Chondrocyte (in vitro differentiated cells): ENCODE measurements at regions not wholly inside any gene's neighbourhood (a gene's known extent, or its start where the extent isn't known, plus 50 kb on each side); places are given as distances from the start of the nearest gene placed in this dataset.

Experiments
- DNase-seq: peaks from one replicate; pipeline ENCODE4 v3.0.0; 2021; ENCODE audit warnings: mixed read lengths, low spot score
- H3K27ac Mint-ChIP-seq: one replicate; pipeline ENCODE4 v1.8.0; 2021; ENCODE audit warnings: mild to moderate bottlenecking, moderate library complexity, mixed read lengths; ENCODE audit not compliant: unreplicated experiment
- H3K27me3 Mint-ChIP-seq: 2 replicates; pipeline ENCODE4 v1.8.0; 2021; ENCODE audit warnings: low read depth, mixed read lengths
- H3K36me3 Mint-ChIP-seq: 2 replicates; pipeline ENCODE4 v1.8.0; 2021; ENCODE audit warnings: low read depth, mixed read lengths
- H3K4me1 Mint-ChIP-seq: 2 replicates; pipeline ENCODE4 v1.8.0; 2021; ENCODE audit warnings: low read depth, mild to moderate bottlenecking, mixed read lengths
- H3K4me3 Mint-ChIP-seq: one replicate; pipeline ENCODE4 v1.8.0; 2021; ENCODE audit warnings: mild to moderate bottlenecking, moderate library complexity, mixed read lengths; ENCODE audit not compliant: unreplicated experiment
- H3K9me3 Mint-ChIP-seq: 2 replicates; pipeline ENCODE4 v1.8.0; 2021; ENCODE audit warnings: low read depth, mixed read lengths
- TF ChIP-seq, protein P1 (sequence below): fragments of 200-600 bp; sonication (generic); IDR thresholded peaks from 2 replicates; pipeline ENCODE4 v1.5.0; 2021; ENCODE audit warnings: antibody characterized with exemption, mild to moderate bottlenecking, moderate library complexity

DNA sequence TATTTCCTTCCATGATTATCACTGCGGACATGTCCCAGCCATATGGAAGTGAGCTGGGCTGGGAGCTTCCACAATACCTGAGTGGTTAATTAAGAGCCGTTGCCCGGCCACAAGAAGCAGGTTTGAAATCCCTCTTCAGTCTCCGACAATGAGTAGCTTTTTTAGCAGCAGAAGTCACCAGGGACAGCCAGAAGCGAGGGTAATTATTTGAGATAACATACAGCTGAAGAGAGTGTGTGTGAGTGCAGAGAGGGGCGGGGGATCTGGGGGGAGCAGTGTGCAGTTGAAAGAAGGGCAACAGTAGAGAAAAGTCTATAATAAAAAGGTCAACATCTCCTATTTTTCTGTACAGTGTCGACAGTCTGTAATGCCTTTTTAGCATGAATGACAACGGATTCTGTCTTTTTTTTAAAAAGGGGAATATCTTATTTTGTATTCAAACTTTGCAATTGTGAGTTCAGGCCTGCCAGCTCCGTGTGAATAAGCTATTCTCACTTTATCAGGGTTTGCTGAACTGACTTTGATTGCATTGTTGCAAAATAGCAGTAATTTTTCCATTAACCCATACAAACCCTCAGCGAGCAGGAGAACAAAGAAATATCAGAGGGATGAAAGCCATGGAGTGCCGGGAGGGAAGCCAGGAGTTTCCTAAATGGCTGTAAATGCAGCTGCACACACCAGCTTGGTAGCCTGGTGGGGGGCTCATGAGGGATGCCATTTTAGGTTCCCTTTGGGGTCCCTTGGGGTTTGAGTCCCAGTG, 220.3 kb upstream of the IRX3 start:
- no peaks in the 10 kb centered on the region for H3K9me3 Mint-ChIP-seq
- TF ChIP-seq, protein P1, sequence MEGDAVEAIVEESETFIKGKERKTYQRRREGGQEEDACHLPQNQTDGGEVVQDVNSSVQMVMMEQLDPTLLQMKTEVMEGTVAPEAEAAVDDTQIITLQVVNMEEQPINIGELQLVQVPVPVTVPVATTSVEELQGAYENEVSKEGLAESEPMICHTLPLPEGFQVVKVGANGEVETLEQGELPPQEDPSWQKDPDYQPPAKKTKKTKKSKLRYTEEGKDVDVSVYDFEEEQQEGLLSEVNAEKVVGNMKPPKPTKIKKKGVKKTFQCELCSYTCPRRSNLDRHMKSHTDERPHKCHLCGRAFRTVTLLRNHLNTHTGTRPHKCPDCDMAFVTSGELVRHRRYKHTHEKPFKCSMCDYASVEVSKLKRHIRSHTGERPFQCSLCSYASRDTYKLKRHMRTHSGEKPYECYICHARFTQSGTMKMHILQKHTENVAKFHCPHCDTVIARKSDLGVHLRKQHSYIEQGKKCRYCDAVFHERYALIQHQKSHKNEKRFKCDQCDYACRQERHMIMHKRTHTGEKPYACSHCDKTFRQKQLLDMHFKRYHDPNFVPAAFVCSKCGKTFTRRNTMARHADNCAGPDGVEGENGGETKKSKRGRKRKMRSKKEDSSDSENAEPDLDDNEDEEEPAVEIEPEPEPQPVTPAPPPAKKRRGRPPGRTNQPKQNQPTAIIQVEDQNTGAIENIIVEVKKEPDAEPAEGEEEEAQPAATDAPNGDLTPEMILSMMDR, result no peak
- H3K36me3 Mint-ChIP-seq, result no peaks in the 10 kb centered on the region
- DNase-seq, result no peak
- peaks cover 14% of the 10 kb centered on the region for H3K27me3 Mint-ChIP-seq
- no peak overlapping the region for H3K4me3 Mint-ChIP-seq
- H3K4me1 Mint-ChIP-seq, result peaks cover 43% of the 10 kb centered on the region
- H3K27ac Mint-ChIP-seq, result no peak overlapping the region

DNA sequence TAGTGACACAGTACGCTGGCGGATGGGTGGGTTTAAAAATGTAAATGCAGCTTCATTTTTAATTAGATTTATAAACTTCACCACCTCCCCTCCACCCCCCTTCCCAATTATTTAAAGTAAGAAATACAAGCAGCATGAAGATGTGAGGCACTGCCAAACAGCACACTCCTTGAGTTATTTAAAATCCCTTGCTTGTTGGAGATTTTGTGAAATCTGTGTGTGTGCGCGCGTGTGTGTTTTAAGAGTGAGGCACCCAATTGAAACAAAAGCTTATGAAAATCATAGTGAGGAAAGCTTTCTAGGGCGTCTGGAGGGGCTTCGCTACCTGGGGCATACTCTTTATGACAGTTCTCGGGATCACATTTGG, 219.6 kb upstream of the IRX3 start:
- DNase-seq, result no peak
- no peaks in the 10 kb centered on the region for H3K36me3 Mint-ChIP-seq
- TF ChIP-seq, protein P1, result no peak
- no peak overlapping the region for H3K27ac Mint-ChIP-seq
- H3K9me3 Mint-ChIP-seq, result no peaks in the 10 kb centered on the region
- peaks cover 39% of the 10 kb centered on the region for H3K4me1 Mint-ChIP-seq
- no peak overlapping the region for H3K4me3 Mint-ChIP-seq
- H3K27me3 Mint-ChIP-seq, result peaks cover 14% of the 10 kb centered on the region

DNA sequence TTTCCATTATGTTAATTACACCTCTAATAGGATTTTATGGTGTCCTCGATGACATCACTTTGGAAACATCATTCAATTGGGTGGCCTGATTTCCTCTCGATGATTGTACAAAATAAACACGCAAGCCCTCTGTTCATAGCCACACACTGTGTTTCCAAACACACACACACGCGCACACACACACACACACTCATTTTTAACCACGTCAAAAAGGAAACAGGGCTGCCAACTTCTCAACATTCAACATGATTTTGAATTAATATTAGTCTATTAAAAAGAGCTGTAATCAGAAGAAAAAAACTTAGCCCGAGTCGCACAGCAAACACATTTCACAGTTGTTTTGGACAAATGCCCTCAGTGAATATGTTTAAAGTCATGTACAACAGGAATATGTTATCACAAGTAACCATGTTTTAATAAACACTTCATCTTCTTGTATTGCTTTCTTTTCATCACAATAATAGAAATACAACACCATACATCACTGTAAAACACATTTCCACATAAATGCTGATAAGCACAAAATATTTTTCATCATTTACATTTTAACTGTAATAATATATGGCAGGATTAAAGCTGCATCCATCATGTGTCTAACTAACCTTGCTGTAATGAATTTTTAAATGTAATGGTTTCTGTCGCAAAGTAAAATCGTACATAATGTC, 219.1 kb upstream of the IRX3 start:
- no peaks in the 10 kb centered on the region for H3K9me3 Mint-ChIP-seq
- no peak overlapping the region for H3K4me3 Mint-ChIP-seq
- peaks cover 2% of the 10 kb centered on the region for H3K36me3 Mint-ChIP-seq
- no peak for DNase-seq
- H3K27me3 Mint-ChIP-seq, result peaks cover 16% of the 10 kb centered on the region
- H3K27ac Mint-ChIP-seq, result no peak overlapping the region
- TF ChIP-seq, protein P1, result no peak
- peaks cover 34% of the 10 kb centered on the region for H3K4me1 Mint-ChIP-seq

DNA sequence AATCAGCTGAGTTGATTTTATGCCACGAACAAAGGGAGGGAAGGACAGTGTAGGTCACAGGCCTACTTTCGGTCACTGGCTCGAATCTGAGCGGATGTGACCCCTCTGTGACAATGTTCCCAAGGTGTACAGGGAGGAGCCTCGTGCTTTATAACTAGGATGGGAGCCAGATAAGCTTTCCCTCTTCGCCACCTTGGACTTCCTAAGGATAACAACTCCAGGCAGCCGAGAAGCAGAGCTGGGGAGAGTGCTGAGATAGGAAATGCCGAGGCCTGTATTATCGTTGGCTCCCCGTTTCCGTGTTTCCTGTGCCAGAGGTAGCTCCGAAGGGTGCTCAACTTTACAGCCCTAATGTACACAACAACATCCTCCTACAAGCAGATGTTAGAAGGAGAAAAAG, 217.8 kb upstream of the IRX3 start:
- TF ChIP-seq, protein P1, result no peak
- no peak for DNase-seq
- Mint-ChIP-seq H3K36me3 (peaks cover 2% of the 10 kb centered on the region), H3K27ac (no peak overlapping the region), H3K4me1 (peaks cover 23% of the 10 kb centered on the region), H3K4me3 (no peak overlapping the region), H3K9me3 (no peaks in the 10 kb centered on the region), H3K27me3 (peaks cover 16% of the 10 kb centered on the region)

DNA sequence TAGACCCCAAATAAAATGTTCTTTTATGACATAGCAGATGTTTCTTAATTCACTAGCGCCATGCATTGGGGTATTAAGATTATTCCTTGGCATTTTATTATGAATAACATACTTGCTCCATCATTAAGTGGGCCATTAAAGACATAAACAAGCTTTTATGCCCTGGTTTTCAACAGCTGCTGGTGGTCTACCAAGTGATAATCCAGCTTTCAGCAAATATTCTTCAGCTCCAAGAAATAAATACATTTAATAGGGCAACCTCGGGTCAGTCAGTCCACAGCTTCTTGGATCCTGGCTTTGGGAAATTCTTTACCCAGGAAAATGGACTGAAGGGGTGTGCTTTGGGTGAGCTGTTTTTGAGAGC, 217.3 kb upstream of the IRX3 start:
- H3K27ac Mint-ChIP-seq, result no peak overlapping the region

More for the DNA sequence above, 217.3 kb upstream of the IRX3 start:
- peaks cover 2% of the 10 kb centered on the region for H3K36me3 Mint-ChIP-seq
- H3K4me1 Mint-ChIP-seq, result peaks cover 18% of the 10 kb centered on the region
- TF ChIP-seq, protein P1, result no peak
- no peak overlapping the region for H3K4me3 Mint-ChIP-seq
- H3K27me3 Mint-ChIP-seq, result peaks cover 16% of the 10 kb centered on the region
- DNase-seq, result no peak
- H3K9me3 Mint-ChIP-seq, result peaks cover 1% of the 10 kb centered on the region
